PC-9 (cell line): ENCODE measurements at regions not wholly inside any gene's neighbourhood (a gene's known extent, or its start where the extent isn't known, plus 50 kb on each side); places are given as distances from the start of the nearest gene placed in this dataset.

Experiments used
- BruUV-seq: library from RNA; stranded (reverse); fragments of 400-500 nt; replicated peaks from 2 replicates; lab custom pipeline; 2021; lab: Mats Ljungman, UMichigan
- CTCF ChIA-PET: fragments of 300-600 bp; sonication (Branson Sonifier 250); formaldehyde crosslinking; loops from one replicate; lab custom pipeline; 2022; ENCODE audit warnings: antibody characterized with exemption; lab: Charles Lee
- POLR2A ChIA-PET: fragments of 300-600 bp; sonication (Branson Sonifier 250); formaldehyde crosslinking; loops from one replicate; lab custom pipeline; 2022; ENCODE audit warnings: antibody characterized with exemption; ENCODE audit not compliant: unreplicated experiment; lab: Charles Lee
- DNase-seq, 2 experiments: peaks; one replicate each; pipeline versions ENCODE4 v3.0.0 to v3.0.0-alpha.2; 2015 to 2022; ENCODE audit warnings: mixed read lengths in 1 of 2
- H2AFZ ChIP-seq: fragments of 200-600 bp; sonication (generic); 2 replicates; pipeline ENCODE4 v1.8.1; 2017; ENCODE audit warnings: antibody characterized with exemption
- H3F3A ChIP-seq: fragments of 200-600 bp; sonication (generic); 2 replicates; pipeline ENCODE4 v1.8.1; 2017; ENCODE audit warnings: antibody characterized with exemption, mild to moderate bottlenecking, low read depth; ENCODE audit not compliant: insufficient read depth
- H3K27ac ChIP-seq: fragments of 200-600 bp; sonication (generic); 2 replicates; pipeline ENCODE4 v1.6.1; 2016; ENCODE audit warnings: mixed run types
- H3K27me3 ChIP-seq: fragments of 200-600 bp; sonication (generic); 2 replicates; pipeline ENCODE4 v1.6.1; 2016; ENCODE audit warnings: low read depth, mixed run types; ENCODE audit not compliant: insufficient read depth
- H3K36me3 ChIP-seq: fragments of 200-600 bp; sonication (generic); 2 replicates; pipeline ENCODE4 v1.6.1; 2016; ENCODE audit warnings: low read depth, mixed run types
- H3K4me1 ChIP-seq: fragments of 200-600 bp; sonication (generic); replicated peaks from 2 replicates; pipeline ENCODE4 v1.6.1; 2016; ENCODE audit warnings: mixed run types; ENCODE audit not compliant: insufficient read depth
- H3K4me2 ChIP-seq: fragments of 200-600 bp; sonication (generic); 2 replicates; pipeline ENCODE4 v1.6.1; 2017; ENCODE audit warnings: mixed run types
- H3K4me3 ChIP-seq: fragments of 200-600 bp; sonication (generic); 2 replicates; pipeline ENCODE4 v1.6.1; 2016; ENCODE audit warnings: mixed run types
- H3K79me2 ChIP-seq: fragments of 200-600 bp; sonication (generic); 2 replicates; pipeline ENCODE4 v1.6.1; 2017; ENCODE audit warnings: low read depth, mixed run types
- H3K9me2 ChIP-seq: fragments of 200-600 bp; sonication (generic); 2 replicates; pipeline ENCODE4 v1.8.1; 2017; ENCODE audit warnings: mild to moderate bottlenecking; ENCODE audit not compliant: insufficient read depth
- H3K9me3 ChIP-seq: fragments of 200-600 bp; sonication (generic); 2 replicates; pipeline ENCODE4 v1.8.1; 2016; ENCODE audit warnings: low read depth; ENCODE audit not compliant: insufficient read depth
- H4K20me1 ChIP-seq: fragments of 200-600 bp; sonication (generic); 2 replicates; pipeline ENCODE4 v1.8.1; 2017; ENCODE audit not compliant: insufficient read depth
- CTCF ChIP-seq: fragments of 200-600 bp; sonication (generic); conservative IDR thresholded peaks from 2 replicates; pipeline ENCODE4 v1.6.1; 2017; ENCODE audit warnings: mixed run types, antibody characterized with exemption, mild to moderate bottlenecking, moderate library complexity
- EZH2 ChIP-seq: fragments of 200-600 bp; sonication (generic); IDR thresholded peaks from 2 replicates; pipeline ENCODE4 v1.8.0; 2017; ENCODE audit warnings: antibody characterized with exemption, low read depth
- intact Hi-C: fragments of 100-400 bp; cut with micrococcal nuclease; formaldehyde crosslinking; loops from one replicate; pipeline ENCODE4 v1.10.0; 2022; ENCODE audit not compliant: unreplicated experiment

DNA sequence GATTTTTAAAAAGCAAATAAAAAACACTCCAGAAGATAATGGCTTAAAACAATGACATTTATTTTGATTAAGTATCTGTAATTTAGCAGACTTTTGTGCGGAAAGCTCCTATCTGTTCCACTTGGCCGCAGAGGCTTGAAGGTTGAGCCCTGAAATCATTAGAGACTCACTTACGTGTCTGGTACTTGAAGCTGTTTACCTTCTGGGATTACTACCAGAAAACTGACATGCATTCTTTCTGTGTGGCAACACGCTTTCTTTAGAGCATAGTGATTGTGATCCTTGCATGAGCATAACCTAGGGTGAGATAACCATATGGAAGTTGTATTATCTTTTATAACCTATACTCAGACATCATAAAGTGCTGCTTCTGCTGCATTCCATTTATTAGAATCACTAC, 298.5 kb downstream of the SI start:
- H3K79me2 ChIP-seq, result no peaks in the 10 kb centered on the region
- no peak overlapping the region for H2AFZ ChIP-seq
- TF ChIP-seq EZH2 (no peak), CTCF (no peak)
- H3K4me1 ChIP-seq, result no peaks in the 10 kb centered on the region
- no peak overlapping the region for H3K27ac ChIP-seq
- POLR2A ChIA-PET, result no interaction called here
- no peak overlapping the region for H3K4me2 ChIP-seq
- H3K4me3 ChIP-seq, result no peak overlapping the region
- DNase-seq, result no peak
- H4K20me1 ChIP-seq, result no peaks in the 10 kb centered on the region
- H3K9me2 ChIP-seq, result no peaks in the 10 kb centered on the region
- no peaks in the 10 kb centered on the region for H3F3A ChIP-seq
- H3K9me3 ChIP-seq, result no peaks in the 10 kb centered on the region
- H3K36me3 ChIP-seq, result no peaks in the 10 kb centered on the region
- intact Hi-C loops, result no loop called here
- no peaks in the 10 kb centered on the region for H3K27me3 ChIP-seq
- CTCF ChIA-PET, result no interaction called here
- BruUV-seq, result no TSS peak

- POLR2A ChIA-PET, result no interaction called here
- intact Hi-C loops, result no loop called here
- H3F3A ChIP-seq, result no peaks in the 10 kb centered on the region
These were observed 325.5 kb downstream of the SI start for GRCh38 chr3:164752812-164753211.

DNA sequence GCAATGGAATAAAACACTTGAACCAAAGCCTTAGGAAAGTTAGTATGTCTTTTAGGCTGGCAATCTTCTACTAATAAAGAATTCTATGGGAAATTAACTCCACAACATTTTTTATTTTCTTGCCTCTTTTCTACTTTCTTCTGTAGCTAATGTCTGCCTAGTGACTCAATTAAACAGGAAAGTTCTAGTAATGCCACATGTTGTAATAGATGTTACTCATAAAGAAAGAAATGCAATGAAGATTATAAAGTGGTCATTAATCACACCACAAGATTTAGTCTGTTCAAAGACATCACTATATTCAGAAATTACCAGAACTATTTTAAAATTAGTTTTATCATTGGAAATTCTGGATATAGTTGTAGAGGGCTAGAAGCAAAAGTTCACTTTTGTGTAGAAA, 329.7 kb downstream of the SI start:
- Histone ChIP-seq H3K4me2 (no peak overlapping the region), H4K20me1 (no peaks in the 10 kb centered on the region), H3K27me3 (no peaks in the 10 kb centered on the region), H3F3A (no peaks in the 10 kb centered on the region), H3K4me3 (no peak overlapping the region), H3K79me2 (no peaks in the 10 kb centered on the region), H3K9me3 (no peaks in the 10 kb centered on the region), H3K4me1 (no peaks in the 10 kb centered on the region), H2AFZ (no peak overlapping the region), H3K9me2 (no peaks in the 10 kb centered on the region), H3K27ac (no peak overlapping the region), H3K36me3 (no peaks in the 10 kb centered on the region)
- TF ChIP-seq CTCF (no peak), EZH2 (no peak)
- no TSS peak for BruUV-seq
- intact Hi-C loops, result no loop called here
- no peak for DNase-seq
- ChIA-PET CTCF (no interaction called here), POLR2A (no interaction called here)

More at GRCh38 chr3:164752812-164753211, 325.5 kb downstream of the SI start:
- H3K9me3 ChIP-seq, result no peaks in the 10 kb centered on the region
- H2AFZ ChIP-seq, result no peak overlapping the region
- TF ChIP-seq EZH2, result no peak
- TF ChIP-seq CTCF, result no peak
- no peak overlapping the region for H3K4me3 ChIP-seq
- H3K9me2 ChIP-seq, result no peaks in the 10 kb centered on the region
- no peak overlapping the region for H3K27ac ChIP-seq
- no peaks in the 10 kb centered on the region for H3K27me3 ChIP-seq
- H3K4me2 ChIP-seq, result no peak overlapping the region
- no TSS peak for BruUV-seq
- no peaks in the 10 kb centered on the region for H3K4me1 ChIP-seq
- H3K79me2 ChIP-seq, result no peaks in the 10 kb centered on the region
- CTCF ChIA-PET, result no interaction called here
- no peaks in the 10 kb centered on the region; the same call in 1 of the 2 replicates for H4K20me1 ChIP-seq
- no peaks in the 10 kb centered on the region for H3K36me3 ChIP-seq
- no peak for DNase-seq
